Upper lobe of left lung (tissue), 4 donors: ENCODE measurements at regions not wholly inside any gene's neighbourhood (a gene's known extent, or its start where the extent isn't known, plus 50 kb on each side); places are given as distances from the start of the nearest gene placed in this dataset.

Source experiments
- CTCF ChIP-seq, 6 experiments: fragments of 450-650 bp in 4 of 6; fragments of 200-600 bp in 2 of 6; sonication (generic) in 2 of 6; IDR thresholded peaks; one replicate each; pipeline ENCODE4 v1.5.1; 2016 to 2019; ENCODE audit warnings: antibody characterized with exemption in 6 of 6
- EP300 ChIP-seq, 4 donors: sonication (generic); formaldehyde crosslinking; IDR thresholded peaks; one replicate each; pipeline ENCODE4 v1.5.1; 2017; ENCODE audit warnings: antibody characterized with exemption in 4 of 4, control low read depth in 2 of 4
- POLR2A ChIP-seq, 4 donors: fragments of 450-650 bp; IDR thresholded peaks; one replicate each; pipeline ENCODE4 v1.5.1; 2016 to 2017; ENCODE audit warnings: antibody characterized with exemption in 4 of 4, mild to moderate bottlenecking in 2 of 4

- TF ChIP-seq EP300 (IDR thresholded peaks at IDR 0.05) (no peak), CTCF (IDR thresholded peaks at IDR 0.05) (no peak), POLR2A (IDR thresholded peaks at IDR 0.05) (no peak)
These were observed 95.1 kb upstream of the TMED7 start for GRCh38 chr5:115720888-115721287.
